ENCODE measurements at regions not wholly inside any gene's neighbourhood (a gene's known extent, or its start where the extent isn't known, plus 50 kb on each side); places are given as distances from the start of the nearest gene placed in this dataset.
"Not testable (repeated sequence)": the region's sequence is repeated elsewhere in the genome, so short reads cannot be mapped to it uniquely, and the experiment has no call there.

GRCh38 chr5:112472614-112473013, 53.5 kb upstream of the EPB41L4A start:
- DNase-seq (ENCODE audit: low read depth): no peak

- DNase-seq (ENCODE audit: low read depth): no peak
Measured at GRCh38 chr5:112473989-112474388, 54.9 kb upstream of the EPB41L4A start.

GRCh38 chr5:112475747-112476365, 56.8 kb upstream of the EPB41L4A start:
- peak; percentile 10 for DNase-seq (ENCODE audit: low read depth)

GRCh38 chr5:112479418-112479817, 60.3 kb upstream of the EPB41L4A start:
- no peak for DNase-seq (ENCODE audit: low read depth)

- no peak for DNase-seq (ENCODE audit: low read depth)
Measured at GRCh38 chr5:112480501-112480900, 61.4 kb upstream of the EPB41L4A start.

- no peak for DNase-seq (ENCODE audit: low read depth)
Measured at GRCh38 chr5:112483704-112484103, 64.6 kb upstream of the EPB41L4A start.

- DNase-seq (ENCODE audit: low read depth): no peak
Measured at GRCh38 chr5:112485934-112486355, 66.9 kb upstream of the EPB41L4A start.

GRCh38 chr5:112491257-112491656, 72.2 kb upstream of the EPB41L4A start:
- no peak for DNase-seq (ENCODE audit: low read depth)

- DNase-seq (ENCODE audit: low read depth): peak; percentile 68
Measured at GRCh38 chr5:112492291-112492690, 73.2 kb upstream of the EPB41L4A start.

GRCh38 chr5:112503749-112504501, 84.8 kb upstream of the EPB41L4A start:
- not testable (repeated sequence) for DNase-seq (ENCODE audit: low read depth)

GRCh38 chr5:112509097-112509496, 90.0 kb upstream of the EPB41L4A start:
- not testable (repeated sequence) for DNase-seq (ENCODE audit: low read depth)

GRCh38 chr5:112511920-112512319, 92.8 kb upstream of the EPB41L4A start:
- no peak for DNase-seq (ENCODE audit: low read depth)

GRCh38 chr5:112512901-112513300, 93.8 kb upstream of the EPB41L4A start:
- no peak for DNase-seq (ENCODE audit: low read depth)

GRCh38 chr5:112514111-112514510, 95.0 kb upstream of the EPB41L4A start:
- DNase-seq (ENCODE audit: low read depth): no peak

GRCh38 chr5:112520474-112520873, 101.4 kb upstream of the EPB41L4A start:
- not testable (repeated sequence) for DNase-seq (ENCODE audit: low read depth)

- not testable (repeated sequence) for DNase-seq (ENCODE audit: low read depth)
Measured at GRCh38 chr5:112522891-112523673, 104.0 kb upstream of the EPB41L4A start.

- DNase-seq (ENCODE audit: low read depth): not testable (repeated sequence)
Measured at GRCh38 chr5:112523674-112524263, 104.7 kb upstream of the EPB41L4A start.

GRCh38 chr5:112525217-112525616, 106.1 kb upstream of the EPB41L4A start:
- no peak for DNase-seq (ENCODE audit: low read depth)

GRCh38 chr5:112528928-112529327, 109.9 kb upstream of the EPB41L4A start:
- DNase-seq (ENCODE audit: low read depth): no peak

- no peak for DNase-seq (ENCODE audit: low read depth)
Measured at GRCh38 chr5:112529525-112529924, 110.4 kb upstream of the EPB41L4A start.

GRCh38 chr5:112532654-112533360, 113.7 kb upstream of the EPB41L4A start:
- DNase-seq (ENCODE audit: low read depth): no peak

- peak; percentile 20 for DNase-seq (ENCODE audit: low read depth)
Measured at GRCh38 chr5:112533362-112533761, 114.3 kb upstream of the EPB41L4A start.

Measured in M059J (cell line).